Kidney (tissue), 13 donors: ENCODE measurements at regions not wholly inside any gene's neighbourhood (a gene's known extent, or its start where the extent isn't known, plus 50 kb on each side); places are given as distances from the start of the nearest gene placed in this dataset.
A peak's percentile ranks its signal among the peaks of the same experiment; 100 is the strongest.

Source experiments
- DNase-seq, 5 donors: peaks; one replicate each; pipeline ENCODE4 v3.0.0-alpha.2; 2013 to 2020
- FAIRE-seq: peaks from 2 replicates; lab custom pipeline; 2012; peaks lifted over from hg19 to GRCh38; lab: Jason Lieb, UNC
- H3K27ac ChIP-seq, 2 donors: one replicate each; pipeline ENCODE4 v1.7.0; 2013; ENCODE audit warnings: low read depth in 2 of 2, low read length in 2 of 2, inconsistent platforms in 1 of 2
- H3K27me3 ChIP-seq: one replicate; pipeline ENCODE4 v1.7.1; 2013; ENCODE audit warnings: low read length, inconsistent platforms; ENCODE audit not compliant: control insufficient read depth, insufficient read depth
- H3K36me3 ChIP-seq, 3 donors: one replicate each; pipeline versions ENCODE4 v1.7.0 to v1.7.1; 2013; ENCODE audit warnings: low read length in 3 of 3, control low read depth in 1 of 3, inconsistent platforms in 1 of 3; ENCODE audit not compliant: insufficient read depth in 3 of 3, control insufficient read depth in 2 of 3
- H3K4me1 ChIP-seq, 3 donors: one replicate each; pipeline versions ENCODE4 v1.7.0 to v1.7.1; 2013; ENCODE audit warnings: low read length in 3 of 3, inconsistent platforms in 1 of 3, low read depth in 1 of 3; ENCODE audit not compliant: control insufficient read depth in 2 of 3, insufficient read depth in 2 of 3
- H3K4me3 ChIP-seq, 3 donors: one replicate each; pipeline versions ENCODE4 v1.7.0 to v1.8.1; 2013; ENCODE audit warnings: low read length in 3 of 3, control low read depth in 1 of 3, inconsistent platforms in 1 of 3
- H3K9ac ChIP-seq, 3 donors: one replicate each; pipeline versions ENCODE4 v1.7.0 to v1.7.1; 2013; ENCODE audit warnings: low read length in 3 of 3, control low read depth in 1 of 3, inconsistent platforms in 1 of 3
- H3K9me3 ChIP-seq, 3 donors: one replicate each; pipeline versions ENCODE4 v1.7.0 to v1.7.1; 2013; ENCODE audit warnings: low read length in 3 of 3, control low read depth in 1 of 3, inconsistent platforms in 1 of 3; ENCODE audit not compliant: control insufficient read depth in 2 of 3, insufficient read depth in 1 of 3
- CTCF ChIP-seq: IDR thresholded peaks from 3 replicates; pipeline ENCODE4 v1.5.1; 2012; ENCODE audit warnings: mild to moderate bottlenecking, moderate library complexity, borderline replicate concordance; ENCODE audit not compliant: insufficient read depth; ENCODE audit errors: extremely low read depth
- intact Hi-C: fragments of 100-400 bp; cut with DNase I; formaldehyde crosslinking; loops from one replicate; pipeline ENCODE4 v1.11.1; 2022
- donor health status: control.
- donor health status: control.
- donor health status: control.
- donor health status: control.
- donor health status: control.
- donor health status: DM: yes; HTN: yes; CAD: no.
- donor health status: Normal renal cell carcinoma (clear cell type).

GRCh38 chr1:95339377-95339776 is 105.4 kb downstream of the RWDD3 start:
- intact Hi-C loops, result no loop called here
- Histone ChIP-seq H3K4me3 (no peak overlapping the region), H3K36me3 (no peaks in the 10 kb centered on the region), H3K9me3 (no peaks in the 10 kb centered on the region), H3K27me3 (no peaks in the 10 kb centered on the region), H3K27ac (no peak overlapping the region), H3K4me1 (no peaks in the 10 kb centered on the region), H3K9ac (no peak overlapping the region)
- FAIRE-seq (no peak), DNase-seq (no peak)
- TF ChIP-seq CTCF, result no peak

GRCh38 chr1:95340061-95340460 is 106.1 kb downstream of the RWDD3 start:
- no peak overlapping the region for H3K27ac ChIP-seq
- H3K27me3 ChIP-seq, result no peaks in the 10 kb centered on the region
- FAIRE-seq (no peak), DNase-seq (no peak)
- no peak for TF ChIP-seq CTCF
- H3K36me3 ChIP-seq, result no peaks in the 10 kb centered on the region
- intact Hi-C loops, result no loop called here
- no peaks in the 10 kb centered on the region for H3K4me1 ChIP-seq
- no peaks in the 10 kb centered on the region for H3K9me3 ChIP-seq
- H3K4me3 ChIP-seq, result no peak overlapping the region
- H3K9ac ChIP-seq, result no peak overlapping the region

- Histone ChIP-seq H3K36me3 (no peaks in the 10 kb centered on the region), H3K4me1 (no peaks in the 10 kb centered on the region), H3K9me3 (no peaks in the 10 kb centered on the region), H3K9ac (no peak overlapping the region), H3K27me3 (no peaks in the 10 kb centered on the region), H3K27ac (no peak overlapping the region), H3K4me3 (no peak overlapping the region)
- DNase-seq, result peak in 1 of 5 donors; percentile 18
- no peak for TF ChIP-seq CTCF
- no peak for FAIRE-seq
- intact Hi-C loops, result no loop called here
Observed at GRCh38 chr1:95352767-95353166, 118.8 kb downstream of the RWDD3 start.

GRCh38 chr1:95353194-95353593 is 119.2 kb downstream of the RWDD3 start:
- H3K9me3 ChIP-seq, result no peaks in the 10 kb centered on the region
- no peak for FAIRE-seq
- no peaks in the 10 kb centered on the region for H3K27me3 ChIP-seq
- intact Hi-C loops, result no loop called here
- no peak overlapping the region for H3K9ac ChIP-seq
- H3K4me3 ChIP-seq, result no peak overlapping the region
- TF ChIP-seq CTCF, result no peak
- no peak overlapping the region for H3K27ac ChIP-seq
- H3K4me1 ChIP-seq, result no peaks in the 10 kb centered on the region
- no peaks in the 10 kb centered on the region for H3K36me3 ChIP-seq
- DNase-seq, result no peak
